ENCODE measurements at regions not wholly inside any gene's neighbourhood (a gene's known extent, or its start where the extent isn't known, plus 50 kb on each side); places are given as distances from the start of the nearest gene placed in this dataset.

DNA sequence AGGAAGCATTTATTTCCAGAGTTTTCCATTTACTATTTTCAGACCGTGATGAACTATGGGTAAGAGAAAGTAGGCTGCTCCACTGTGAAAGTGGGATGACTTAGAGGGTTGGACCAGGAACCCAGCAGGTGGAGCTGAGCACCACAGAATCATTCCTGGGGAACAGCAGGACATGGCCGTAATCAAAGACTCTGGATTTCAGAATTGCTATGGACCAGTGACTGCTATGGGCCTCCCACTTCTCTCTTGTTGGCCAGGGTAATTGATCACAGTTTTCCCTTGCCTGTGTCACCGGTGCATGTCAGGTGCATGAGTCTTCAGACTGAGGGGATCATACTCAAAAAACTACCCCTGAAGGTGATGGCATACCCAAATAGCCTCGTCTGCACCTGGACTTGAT, 90.6 kb upstream of the GPC1 start:
- Histone ChIP-seq H3K9me3 (replicated peaks; ENCODE audit: control insufficient read depth, low read depth, low read length) (peaks cover 12% of the 10 kb centered on the region), H3K27me3 (ENCODE audit: control insufficient read depth, insufficient read depth, low read length) (peaks cover 3% of the 10 kb centered on the region), H3K4me3 (ENCODE audit: low read length) (no peak overlapping the region), H3K4me1 (ENCODE audit: control insufficient read depth, insufficient read depth, low read length) (peaks cover 11% of the 10 kb centered on the region), H3K36me3 (ENCODE audit: control insufficient read depth, insufficient read depth, low read length) (no peaks in the 10 kb centered on the region), H3K27ac (ENCODE audit: low read length) (no peak overlapping the region)
- no peak for DNase-seq
- WGBS (ENCODE audit: insufficient coverage) = 83% methylated on average over 2 of the region's 4 CpGs

DNA sequence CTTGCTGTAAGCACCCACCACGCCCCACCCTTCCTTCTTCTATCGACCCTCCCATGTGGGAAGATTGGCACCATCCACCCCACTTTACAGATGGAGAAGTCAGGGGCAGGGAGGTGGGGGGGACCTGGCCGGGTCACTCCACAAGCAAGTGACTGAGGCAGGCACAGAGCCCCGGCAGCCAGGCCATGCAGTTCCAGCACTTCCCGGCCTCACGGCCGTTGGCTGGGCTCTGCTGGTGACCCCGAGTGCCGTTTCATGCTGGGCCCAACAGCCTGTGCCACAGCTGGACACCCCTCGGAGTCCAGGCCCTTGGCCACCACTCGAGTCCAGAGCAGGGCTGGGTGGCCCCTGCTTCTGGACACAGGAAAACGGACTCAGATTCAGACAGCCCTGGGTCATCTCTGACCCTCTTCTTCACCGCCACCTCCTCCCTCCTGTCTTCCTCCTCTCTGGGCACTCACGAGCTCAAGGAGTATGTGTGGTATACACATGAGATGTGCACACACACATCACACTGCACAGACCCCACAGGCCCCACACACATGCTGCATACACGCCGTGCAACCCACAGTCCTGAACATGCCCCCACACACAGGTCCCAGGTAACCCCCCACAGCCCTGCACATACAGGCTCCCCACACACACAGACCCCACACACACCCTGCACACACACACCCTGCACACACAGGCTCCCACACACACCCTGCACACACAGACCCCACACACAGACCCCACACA, 89.3 kb upstream of the GPC1 start:
- WGBS (ENCODE audit: insufficient coverage) = 89% methylated on average over 11 of the region's 16 CpGs
- DNase-seq = no peak
- Histone ChIP-seq H3K27me3 (ENCODE audit: control insufficient read depth, insufficient read depth, low read length) (peaks cover 7% of the 10 kb centered on the region), H3K9me3 (replicated peaks; ENCODE audit: control insufficient read depth, low read depth, low read length) (peaks cover 12% of the 10 kb centered on the region), H3K4me3 (ENCODE audit: low read length) (no peak overlapping the region), H3K27ac (ENCODE audit: low read length) (no peak overlapping the region), H3K4me1 (ENCODE audit: control insufficient read depth, insufficient read depth, low read length) (peaks cover 15% of the 10 kb centered on the region), H3K36me3 (ENCODE audit: control insufficient read depth, insufficient read depth, low read length) (no peaks in the 10 kb centered on the region)

DNA sequence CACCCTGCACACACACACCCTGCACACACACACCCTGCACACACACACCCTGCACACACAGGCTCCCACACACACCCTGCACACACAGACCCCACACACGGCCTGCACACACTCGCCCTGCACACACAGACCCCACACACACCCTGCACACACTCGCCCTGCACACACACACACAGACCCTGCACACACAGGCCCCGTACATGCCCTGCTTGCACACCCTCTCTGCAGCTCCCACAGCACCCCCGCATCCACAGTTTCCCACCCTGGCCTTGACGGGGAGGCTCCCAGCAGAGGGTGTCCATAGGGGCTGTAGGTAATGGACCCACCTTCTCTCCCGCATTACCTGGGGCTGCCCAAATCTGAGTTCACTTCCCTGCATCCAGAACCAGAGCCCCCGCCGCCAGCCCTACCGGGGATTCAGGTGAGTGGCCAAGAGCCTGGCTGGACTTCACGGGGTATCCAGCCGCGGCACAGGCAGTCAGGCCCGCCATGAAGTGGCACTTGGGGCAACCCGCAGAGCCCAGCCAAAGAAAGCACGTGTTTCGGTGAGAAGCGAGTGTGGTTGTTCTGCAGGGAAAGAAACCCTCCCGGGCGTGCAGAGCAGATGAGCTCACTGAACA, 88.6 kb upstream of the GPC1 start:
- no peaks in the 10 kb centered on the region for H3K36me3 ChIP-seq (ENCODE audit: control insufficient read depth, insufficient read depth, low read length)
- peaks cover 20% of the 10 kb centered on the region for H3K4me1 ChIP-seq (ENCODE audit: control insufficient read depth, insufficient read depth, low read length)
- H3K27me3 ChIP-seq (ENCODE audit: control insufficient read depth, insufficient read depth, low read length) = peaks cover 7% of the 10 kb centered on the region
- no peak for DNase-seq
- H3K9me3 ChIP-seq (replicated peaks; ENCODE audit: control insufficient read depth, low read depth, low read length) = peaks cover 12% of the 10 kb centered on the region
- H3K4me3 ChIP-seq (ENCODE audit: low read length) = no peak overlapping the region
- 78% methylated on average over 12 of the region's 20 CpGs for WGBS (ENCODE audit: insufficient coverage)
- no peak overlapping the region for H3K27ac ChIP-seq (ENCODE audit: low read length)

DNA sequence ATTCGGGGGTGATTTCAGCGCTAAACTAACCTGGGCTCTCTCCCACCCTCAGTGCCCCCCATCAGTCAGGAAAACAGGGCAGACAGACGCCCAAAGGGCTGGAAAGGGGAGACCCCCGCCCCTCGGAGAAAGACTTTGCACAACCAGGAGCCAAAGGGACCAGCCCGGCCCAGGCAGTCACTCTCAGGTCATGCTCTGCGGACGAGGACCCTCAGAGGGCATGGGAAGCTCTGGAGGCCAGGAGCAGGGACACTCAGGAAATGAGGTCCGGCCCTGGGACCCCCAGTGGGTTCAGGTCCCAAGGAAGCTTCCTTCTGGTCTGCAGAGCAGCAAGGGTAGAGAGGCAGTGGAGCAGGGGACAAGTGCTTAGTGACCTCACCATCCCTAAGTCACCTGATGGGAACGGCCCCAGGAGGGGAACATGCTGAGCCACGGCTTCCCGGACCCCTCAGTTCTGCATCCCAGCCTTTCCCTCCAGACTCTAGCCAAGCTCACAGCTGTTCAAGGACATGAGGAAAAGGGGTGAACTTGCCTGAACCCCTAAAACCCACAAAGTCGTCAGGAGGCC, 88.0 kb upstream of the GPC1 start:
- H3K27me3 ChIP-seq (ENCODE audit: control insufficient read depth, insufficient read depth, low read length) = peaks cover 7% of the 10 kb centered on the region
- no peak for DNase-seq
- 76% methylated on average over 6 of the region's 13 CpGs for WGBS (ENCODE audit: insufficient coverage)
- H3K4me3 ChIP-seq (ENCODE audit: low read length) = no peak overlapping the region
- H3K9me3 ChIP-seq (replicated peaks; ENCODE audit: control insufficient read depth, low read depth, low read length) = peaks cover 12% of the 10 kb centered on the region
- peaks cover 23% of the 10 kb centered on the region for H3K4me1 ChIP-seq (ENCODE audit: control insufficient read depth, insufficient read depth, low read length)
- H3K36me3 ChIP-seq (ENCODE audit: control insufficient read depth, insufficient read depth, low read length) = no peaks in the 10 kb centered on the region
- no peak overlapping the region for H3K27ac ChIP-seq (ENCODE audit: low read length)

DNA sequence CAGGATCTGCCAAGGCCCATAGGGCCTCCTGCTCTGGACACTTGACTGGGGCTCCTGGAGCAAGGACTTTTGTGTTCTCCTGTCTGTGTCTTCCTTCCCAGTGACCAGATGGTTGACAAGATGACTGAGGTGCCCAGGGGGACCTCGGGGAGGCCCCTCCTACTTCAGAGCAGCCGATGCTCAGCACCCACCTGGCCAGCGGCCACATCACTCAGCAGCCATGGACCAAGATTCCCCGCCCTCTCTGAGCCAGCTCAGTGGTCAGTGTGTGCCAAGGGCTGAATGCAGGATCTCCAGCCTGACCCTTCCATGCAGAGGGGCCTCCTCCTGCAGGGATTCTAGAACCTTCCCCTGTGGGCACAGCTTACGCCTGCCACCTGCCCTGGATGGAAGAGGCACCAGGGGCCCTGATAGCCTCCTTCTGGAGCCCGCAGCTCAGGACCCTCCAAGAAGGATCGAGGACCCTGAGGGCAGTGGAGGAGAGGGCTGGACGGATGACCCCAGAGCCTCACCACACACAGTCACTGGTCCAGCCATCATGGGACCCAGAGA, 87.4 kb upstream of the GPC1 start:
- Histone ChIP-seq H3K4me3 (ENCODE audit: low read length) (no peak overlapping the region), H3K9me3 (replicated peaks; ENCODE audit: control insufficient read depth, low read depth, low read length) (peaks cover 12% of the 10 kb centered on the region), H3K36me3 (ENCODE audit: control insufficient read depth, insufficient read depth, low read length) (no peaks in the 10 kb centered on the region), H3K4me1 (ENCODE audit: control insufficient read depth, insufficient read depth, low read length) (peaks cover 28% of the 10 kb centered on the region), H3K27me3 (ENCODE audit: control insufficient read depth, insufficient read depth, low read length) (peaks cover 8% of the 10 kb centered on the region), H3K27ac (ENCODE audit: low read length) (no peak overlapping the region)
- WGBS (ENCODE audit: insufficient coverage) = 72% methylated on average over 5 of the region's 8 CpGs
- no peak for DNase-seq

DNA sequence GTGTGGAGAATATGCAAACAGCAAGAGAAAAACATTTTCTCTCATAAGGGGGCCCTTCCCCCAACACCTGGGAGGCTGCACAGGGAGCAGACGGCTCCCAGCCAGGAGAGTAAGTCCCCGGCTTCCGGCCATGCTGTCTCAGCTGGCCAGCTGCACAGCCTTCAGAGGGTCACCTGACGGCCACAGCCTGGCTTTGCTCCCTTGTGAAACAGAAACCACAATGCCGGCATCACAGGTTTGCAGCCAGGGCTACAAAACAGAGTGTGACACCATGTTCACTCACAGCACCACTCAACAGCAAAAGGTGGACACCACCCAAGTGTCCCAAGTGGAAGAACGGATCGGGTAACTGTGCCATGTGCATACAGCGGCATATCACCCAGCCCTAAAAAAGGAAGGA, 86.9 kb upstream of the GPC1 start:
- no peak for DNase-seq
- no peak overlapping the region for H3K4me3 ChIP-seq (ENCODE audit: low read length)
- no peak overlapping the region for H3K27ac ChIP-seq (ENCODE audit: low read length)
- peaks cover 32% of the 10 kb centered on the region for H3K4me1 ChIP-seq (ENCODE audit: control insufficient read depth, insufficient read depth, low read length)
- H3K27me3 ChIP-seq (ENCODE audit: control insufficient read depth, insufficient read depth, low read length) = peaks cover 9% of the 10 kb centered on the region
- no peaks in the 10 kb centered on the region for H3K36me3 ChIP-seq (ENCODE audit: control insufficient read depth, insufficient read depth, low read length)
- peaks cover 12% of the 10 kb centered on the region for H3K9me3 ChIP-seq (replicated peaks; ENCODE audit: control insufficient read depth, low read depth, low read length)
- WGBS (ENCODE audit: insufficient coverage) = 38% methylated on average over 8 of the region's 8 CpGs

DNA sequence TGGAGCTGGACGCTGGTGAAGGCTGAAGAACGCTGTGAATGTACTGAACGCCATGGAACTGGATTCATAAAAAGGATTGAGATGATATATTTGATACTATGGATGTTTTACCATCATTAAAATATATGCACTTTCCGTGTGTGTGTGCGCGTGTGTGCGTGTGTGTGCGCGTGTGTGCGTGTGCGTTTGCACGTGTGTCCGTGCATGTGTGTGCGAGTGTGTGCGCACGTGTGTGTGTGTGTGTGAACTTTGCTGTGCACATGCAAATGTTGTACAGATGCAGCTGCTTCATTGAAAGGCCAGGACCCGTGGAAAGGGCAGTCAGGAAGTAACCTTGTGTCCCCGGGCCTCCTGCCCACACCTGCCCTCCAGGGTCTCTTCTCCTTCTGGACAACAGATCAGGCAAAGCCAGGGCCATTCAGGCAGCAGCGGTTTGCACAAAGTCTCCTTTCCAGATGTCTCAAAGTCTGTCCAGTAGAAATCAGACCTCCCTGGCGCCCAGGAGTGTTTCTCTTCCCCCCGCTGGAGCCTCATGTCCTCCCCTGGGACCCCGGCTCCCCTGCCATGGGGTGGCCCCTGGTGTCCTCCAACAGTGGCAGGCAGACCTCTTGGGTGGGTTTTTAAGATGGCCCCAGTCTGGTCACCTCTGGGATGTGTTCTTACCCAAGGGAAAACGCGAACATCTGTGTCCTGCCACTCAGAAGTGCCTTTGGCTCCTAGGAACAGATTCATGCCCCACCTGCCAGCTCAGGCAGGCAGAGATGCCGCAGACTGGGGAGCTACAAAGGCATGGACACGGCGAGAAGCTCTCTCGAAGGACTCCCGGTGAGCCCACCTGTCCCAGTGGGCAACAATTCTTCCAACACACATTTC, 86.1 kb upstream of the GPC1 start:
- Histone ChIP-seq H3K4me1 (ENCODE audit: control insufficient read depth, insufficient read depth, low read length) (peaks cover 38% of the 10 kb centered on the region), H3K36me3 (ENCODE audit: control insufficient read depth, insufficient read depth, low read length) (no peaks in the 10 kb centered on the region), H3K4me3 (ENCODE audit: low read length) (no peak overlapping the region), H3K9me3 (replicated peaks; ENCODE audit: control insufficient read depth, low read depth, low read length) (peaks cover 12% of the 10 kb centered on the region), H3K27me3 (ENCODE audit: control insufficient read depth, insufficient read depth, low read length) (peaks cover 9% of the 10 kb centered on the region), H3K27ac (ENCODE audit: low read length) (no peak overlapping the region)
- WGBS (ENCODE audit: insufficient coverage) = 57% methylated on average over 10 of the region's 29 CpGs
- no peak for DNase-seq

DNA sequence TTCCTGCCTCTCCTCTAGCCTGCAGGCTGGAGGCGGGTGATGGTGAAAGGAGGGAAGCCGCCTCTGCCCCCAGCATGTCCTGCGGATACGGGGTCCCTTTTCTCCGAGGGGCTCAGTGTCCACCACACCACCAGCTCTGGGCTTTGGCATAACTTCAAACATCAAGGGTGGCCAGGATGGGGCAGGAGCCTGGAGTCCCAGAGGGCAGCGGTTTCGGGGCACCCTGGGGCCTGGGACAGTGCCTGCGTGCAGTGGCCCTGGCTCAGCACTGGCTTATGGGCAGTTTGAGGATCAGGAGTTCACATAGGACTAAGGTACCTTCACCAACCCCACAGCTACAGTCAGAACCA, 85.5 kb upstream of the GPC1 start:
- H3K36me3 ChIP-seq (ENCODE audit: control insufficient read depth, insufficient read depth, low read length) = no peaks in the 10 kb centered on the region
- H3K9me3 ChIP-seq (replicated peaks; ENCODE audit: control insufficient read depth, low read depth, low read length) = peaks cover 7% of the 10 kb centered on the region
- peaks cover 9% of the 10 kb centered on the region for H3K27me3 ChIP-seq (ENCODE audit: control insufficient read depth, insufficient read depth, low read length)
- no peak for DNase-seq
- H3K4me3 ChIP-seq (ENCODE audit: low read length) = no peak overlapping the region
- peaks cover 40% of the 10 kb centered on the region for H3K4me1 ChIP-seq (ENCODE audit: control insufficient read depth, insufficient read depth, low read length)
- H3K27ac ChIP-seq (ENCODE audit: low read length) = no peak overlapping the region
- WGBS (ENCODE audit: insufficient coverage) = 96% methylated on average over 5 of the region's 8 CpGs

DNA sequence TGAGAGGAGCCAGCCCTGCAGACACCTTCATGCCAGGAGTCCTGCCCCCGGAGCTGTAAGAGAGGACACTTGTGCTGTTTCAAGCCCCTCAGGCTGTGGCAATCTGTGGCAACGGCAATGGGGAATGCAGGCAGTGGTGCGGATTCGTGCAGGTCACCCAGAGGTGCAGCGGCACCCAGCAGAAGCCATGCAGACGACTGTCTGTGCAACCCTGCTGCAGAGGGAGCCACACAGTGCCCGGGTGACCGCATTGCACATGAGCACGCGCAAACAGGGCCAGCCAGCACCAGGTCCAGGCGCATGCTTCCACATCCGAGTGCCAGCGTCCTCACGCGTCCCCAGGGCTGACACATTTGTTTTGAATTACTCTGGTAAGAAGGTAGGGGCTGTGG, 84.8 kb upstream of the GPC1 start:
- H3K4me3 ChIP-seq (ENCODE audit: low read length) = no peak overlapping the region
- DNase-seq = no peak
- H3K27me3 ChIP-seq (ENCODE audit: control insufficient read depth, insufficient read depth, low read length) = peaks cover 9% of the 10 kb centered on the region
- H3K9me3 ChIP-seq (replicated peaks; ENCODE audit: control insufficient read depth, low read depth, low read length) = no peaks in the 10 kb centered on the region
- H3K4me1 ChIP-seq (ENCODE audit: control insufficient read depth, insufficient read depth, low read length) = peaks cover 47% of the 10 kb centered on the region
- WGBS (ENCODE audit: insufficient coverage) = 64% methylated on average over 11 of the region's 15 CpGs
- no peak overlapping the region for H3K27ac ChIP-seq (ENCODE audit: low read length)
- H3K36me3 ChIP-seq (ENCODE audit: control insufficient read depth, insufficient read depth, low read length) = no peaks in the 10 kb centered on the region

Data from muscle of leg (tissue), 3 donors.